GM18499 (cell line): ENCODE measurements at regions not wholly inside any gene's neighbourhood (a gene's known extent, or its start where the extent isn't known, plus 50 kb on each side); places are given as distances from the start of the nearest gene placed in this dataset.

Experiments used
- ATAC-seq: cut with Tn5 transposase; IDR thresholded peaks from one replicate; pipeline ENCODE4 v1.9.1; 2021; ENCODE audit warnings: moderate number of reproducible peaks; ENCODE audit not compliant: insufficient read depth, unreplicated experiment

- no peak for ATAC-seq
Observed at GRCh38 chr12:108021949-108022522, 107.1 kb upstream of the WSCD2 start.

- ATAC-seq: no peak
Observed at GRCh38 chr12:108029051-108029835, 99.8 kb upstream of the WSCD2 start.

GRCh38 chr12:108033090-108033489 lies 96.0 kb upstream of the WSCD2 start:
- no peak for ATAC-seq

- no peak for ATAC-seq
Observed at GRCh38 chr12:108035372-108035771, 93.7 kb upstream of the WSCD2 start.

DNA sequence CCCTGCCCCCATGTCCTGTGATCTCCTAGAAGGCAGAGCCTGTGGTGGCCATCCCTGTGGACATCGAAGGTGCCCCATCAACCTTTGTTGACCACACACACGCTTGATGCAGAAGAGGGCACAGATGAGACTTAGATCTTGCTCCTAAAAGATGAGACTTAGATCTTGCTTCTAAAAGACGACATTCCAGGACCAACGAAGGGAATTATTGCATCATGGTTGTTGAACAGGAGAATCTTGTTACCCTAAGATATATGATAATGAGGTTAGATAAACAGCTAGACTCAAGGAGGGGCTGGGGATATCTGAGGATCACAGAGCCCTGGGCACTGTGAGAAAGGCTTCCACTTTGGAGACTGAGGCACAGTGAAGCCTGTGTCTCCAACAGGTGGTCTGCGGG lies 91.1 kb upstream of the WSCD2 start:
- ATAC-seq: no peak

DNA sequence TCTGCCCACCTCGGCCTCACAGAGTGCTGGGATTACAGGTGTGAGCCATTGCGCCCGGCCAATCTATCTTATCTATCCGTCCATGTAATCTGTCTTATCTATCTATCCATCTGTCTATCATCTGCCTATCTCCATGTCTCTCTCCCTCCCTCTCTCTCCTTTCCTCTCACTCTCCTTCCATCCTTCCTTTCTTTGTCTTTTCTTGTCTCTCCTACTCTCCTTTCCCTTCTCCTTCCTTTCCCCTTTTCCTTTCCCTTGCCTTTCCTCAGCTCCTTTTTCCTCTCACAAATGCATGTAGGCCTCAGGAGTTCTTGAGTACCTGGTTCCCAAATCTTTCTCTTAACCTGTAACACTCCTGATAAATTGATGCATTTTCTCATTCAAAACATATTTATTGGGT lies 89.3 kb upstream of the WSCD2 start:
- no peak for ATAC-seq

- no peak for ATAC-seq
Observed at GRCh38 chr12:108040947-108041346, 88.1 kb upstream of the WSCD2 start.

DNA sequence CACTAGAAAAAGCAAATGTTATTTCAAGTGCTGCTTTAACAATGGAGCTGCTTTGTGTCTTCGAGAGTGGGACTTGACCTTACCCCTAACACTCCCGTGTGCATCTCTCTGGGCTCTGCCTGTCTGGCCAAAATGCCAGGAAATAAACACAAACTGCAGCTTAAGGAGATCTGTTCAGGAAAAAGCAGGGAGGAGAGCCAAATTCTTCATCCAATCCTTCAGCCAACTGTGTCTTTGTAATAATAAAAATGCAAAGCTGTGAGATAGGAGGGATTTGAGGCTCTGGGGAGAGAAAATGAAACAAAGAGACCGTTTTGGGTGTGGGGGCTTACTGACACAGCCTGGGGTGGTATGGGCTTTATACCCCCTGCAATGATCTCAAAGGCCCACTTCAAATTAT lies 85.8 kb upstream of the WSCD2 start:
- ATAC-seq: no peak

GRCh38 chr12:108043750-108044533 lies 85.1 kb upstream of the WSCD2 start:
- no peak for ATAC-seq

DNA sequence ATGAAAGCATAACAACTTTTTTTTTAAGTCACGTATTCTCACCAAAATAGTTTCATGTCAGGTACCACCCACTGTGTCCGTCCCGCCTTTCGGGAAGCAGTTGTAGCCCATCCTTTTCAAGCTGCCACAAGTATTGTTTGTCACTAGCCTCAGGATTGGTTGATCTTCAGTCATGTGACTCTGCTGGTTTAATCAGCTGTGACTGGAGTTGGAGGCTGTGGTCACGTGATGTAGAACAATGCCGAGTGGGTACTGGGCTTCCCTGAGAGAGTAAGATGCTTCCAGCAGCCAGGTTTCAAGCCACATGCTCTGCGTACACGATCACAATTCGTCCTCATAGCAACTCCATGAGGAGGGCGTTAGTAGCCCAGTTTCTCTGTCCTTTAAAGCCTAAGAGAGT lies 83.0 kb upstream of the WSCD2 start:
- no peak for ATAC-seq

GRCh38 chr12:108046650-108047049 lies 82.4 kb upstream of the WSCD2 start:
- no peak for ATAC-seq

DNA sequence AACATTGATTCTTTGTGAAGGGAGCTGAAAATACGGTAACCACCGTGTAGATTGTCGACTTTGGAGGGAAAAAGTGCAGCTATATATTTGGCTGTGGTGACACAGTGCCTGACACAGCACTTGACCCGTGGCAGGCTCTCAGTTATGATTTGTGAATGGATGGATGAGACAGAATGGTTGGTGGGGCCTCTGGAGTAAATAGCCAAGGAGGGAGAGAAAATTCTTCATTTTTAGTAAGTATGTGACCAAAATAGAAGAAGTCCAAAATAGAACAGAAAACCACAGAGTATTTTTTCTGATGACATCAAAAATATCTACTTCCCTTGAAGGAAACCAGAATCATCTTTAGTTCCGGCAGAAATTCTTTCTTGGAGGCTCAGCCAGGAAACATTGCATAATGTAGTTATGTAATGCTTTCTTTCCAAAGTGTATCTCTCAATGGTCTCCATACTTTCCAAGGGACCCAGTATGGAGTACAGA lies 82.0 kb upstream of the WSCD2 start:
- no peak for ATAC-seq

GRCh38 chr12:108048686-108049085 lies 80.4 kb upstream of the WSCD2 start:
- no peak for ATAC-seq

DNA sequence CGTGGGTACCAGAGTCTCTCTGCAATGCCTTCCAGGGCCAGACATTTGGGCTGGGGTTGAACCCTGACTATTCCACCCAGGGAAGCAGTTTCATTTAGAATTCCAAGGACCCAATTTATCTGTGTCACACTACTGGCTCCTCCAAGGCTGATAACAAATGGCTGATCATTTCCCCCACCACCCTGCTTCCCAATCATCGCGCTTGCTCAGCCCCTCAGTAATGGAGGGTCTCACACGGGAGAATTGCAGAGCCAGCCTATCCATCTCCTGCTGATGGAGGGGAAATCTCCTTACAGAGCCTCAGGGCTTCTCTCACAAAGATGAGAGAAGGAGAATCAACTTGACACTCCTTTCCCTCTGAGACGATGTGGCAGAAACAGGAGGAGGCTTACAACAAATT lies 78.4 kb upstream of the WSCD2 start:
- no peak for ATAC-seq

DNA sequence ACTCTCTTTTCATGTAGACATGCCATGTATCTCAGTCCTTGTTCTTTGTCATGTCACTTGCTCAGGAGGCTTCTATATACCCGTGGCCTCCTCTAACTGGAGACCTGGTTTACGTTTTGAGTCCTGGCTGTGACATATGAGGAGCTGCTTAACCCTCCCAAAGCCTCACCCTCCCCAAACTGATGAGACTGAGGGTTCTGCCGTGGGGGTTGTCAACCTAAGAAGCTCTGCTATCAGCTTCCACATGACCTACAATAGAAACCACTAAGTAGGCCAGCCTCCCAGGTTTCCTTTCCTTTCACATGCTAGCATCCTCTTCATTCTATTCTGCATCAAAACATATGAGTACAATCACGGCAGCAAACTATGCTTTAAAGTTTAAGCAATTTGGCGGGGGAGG lies 76.8 kb upstream of the WSCD2 start:
- no peak for ATAC-seq

- no peak for ATAC-seq
Observed at GRCh38 chr12:108053512-108053911, 75.6 kb upstream of the WSCD2 start.

DNA sequence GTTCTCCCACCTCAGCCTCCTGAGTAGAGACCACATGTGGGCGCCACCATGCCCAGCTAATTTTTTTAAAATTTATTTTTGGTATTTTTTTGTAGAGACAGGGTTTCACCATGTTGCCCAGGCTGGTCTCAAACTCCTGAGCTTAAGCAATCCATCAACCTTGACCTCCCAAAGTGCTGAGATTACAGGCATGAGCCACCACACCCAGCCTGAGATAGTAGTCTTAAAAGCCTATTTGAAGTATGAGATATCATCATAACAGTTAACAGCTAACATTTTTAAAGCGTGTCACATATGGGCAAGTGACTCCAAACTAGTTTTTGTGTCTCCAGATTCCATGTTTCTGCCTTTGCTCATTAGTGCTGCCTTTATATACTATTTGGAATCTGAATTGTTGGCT lies 74.6 kb upstream of the WSCD2 start:
- no peak for ATAC-seq

- ATAC-seq: no peak
Observed at GRCh38 chr12:108055141-108055540, 73.9 kb upstream of the WSCD2 start.

DNA sequence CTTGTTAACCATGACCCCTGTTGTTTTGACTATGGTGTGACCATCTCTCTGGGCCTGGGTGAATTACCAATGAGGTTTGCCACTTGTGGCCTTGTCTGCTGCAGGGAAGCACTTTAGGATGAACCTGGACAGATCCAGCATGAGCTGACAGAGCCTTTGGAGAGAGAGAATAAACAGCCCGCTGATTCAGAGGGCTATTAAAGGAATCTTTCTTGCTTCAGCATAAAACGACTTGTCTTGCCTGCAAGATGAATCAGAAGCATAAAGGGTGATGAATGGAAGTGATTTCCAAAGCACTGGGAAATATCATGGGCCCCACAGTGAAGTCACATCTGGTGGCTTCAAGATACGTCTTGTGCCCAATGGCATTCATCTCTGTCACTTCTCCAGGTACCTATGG lies 69.0 kb upstream of the WSCD2 start:
- no peak for ATAC-seq

GRCh38 chr12:108060903-108061302 lies 68.2 kb upstream of the WSCD2 start:
- ATAC-seq: no peak

GRCh38 chr12:108063192-108063591 lies 65.9 kb upstream of the WSCD2 start:
- no peak for ATAC-seq
